HUES48 (cell line): ENCODE measurements at regions not wholly inside any gene's neighbourhood (a gene's known extent, or its start where the extent isn't known, plus 50 kb on each side); places are given as distances from the start of the nearest gene placed in this dataset.

ENCODE experiments used
- H3K27ac ChIP-seq: one replicate; pipeline ENCODE4 v1.7.0; 2013; ENCODE audit warnings: low read depth, low read length, inconsistent platforms
- H3K27me3 ChIP-seq: 2 replicates; pipeline ENCODE4 v1.6.1; 2013; ENCODE audit warnings: mild to moderate bottlenecking, low read length; ENCODE audit not compliant: control insufficient read depth, insufficient read depth
- H3K36me3 ChIP-seq: 2 replicates; pipeline ENCODE4 v1.6.1; 2013; ENCODE audit warnings: low read length; ENCODE audit not compliant: control insufficient read depth, insufficient read depth
- H3K4me1 ChIP-seq: 2 replicates; pipeline ENCODE4 v1.6.1; 2013; ENCODE audit warnings: mild to moderate bottlenecking, low read length; ENCODE audit not compliant: control insufficient read depth, insufficient read depth
- H3K4me3 ChIP-seq: 2 replicates; pipeline ENCODE4 v1.5.1; 2013; ENCODE audit warnings: mild to moderate bottlenecking, low read depth, low read length
- H3K9ac ChIP-seq: 2 replicates; pipeline ENCODE4 v1.6.1; 2013; ENCODE audit warnings: mild to moderate bottlenecking, low read depth, low read length, moderate library complexity
- H3K9me3 ChIP-seq: 2 replicates; pipeline ENCODE4 v1.6.1; 2013; ENCODE audit warnings: low read length; ENCODE audit not compliant: control insufficient read depth, insufficient read depth

DNA sequence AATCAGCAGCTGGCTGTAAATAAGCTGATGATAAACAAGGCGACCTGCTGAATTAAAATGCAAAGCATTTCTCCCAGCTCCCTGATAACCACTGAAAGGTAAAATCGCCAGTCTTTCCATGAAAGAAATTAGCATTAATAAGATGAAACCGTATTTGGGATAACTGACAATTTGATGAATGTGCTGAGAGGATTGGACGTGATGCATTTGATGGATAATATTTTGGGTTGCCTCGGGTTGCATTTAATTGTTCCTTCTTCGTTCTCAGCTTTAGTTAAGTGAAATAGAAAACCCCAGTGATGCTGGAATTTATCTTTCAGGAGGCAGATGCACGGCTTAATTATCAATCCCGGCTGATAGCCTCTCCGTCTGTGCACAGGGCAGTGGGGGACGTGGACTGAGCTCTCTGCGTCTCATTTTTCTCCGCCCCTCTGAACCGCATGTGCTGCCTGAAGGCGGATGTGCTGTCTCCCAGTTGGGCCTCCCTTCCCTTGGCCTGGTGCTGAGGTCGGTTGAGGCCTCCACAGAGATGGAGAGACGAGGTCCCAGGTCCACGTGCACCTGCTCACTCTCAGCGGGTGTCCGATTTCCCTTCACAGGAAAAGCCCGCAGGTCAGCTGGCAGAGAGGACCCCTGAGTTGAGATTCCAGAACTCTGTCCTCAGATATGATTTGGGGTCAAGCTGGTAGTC, 846.2 kb downstream of the BRD1 start:
- Histone ChIP-seq H3K4me3 (no peak overlapping the region), H3K9ac (no peak overlapping the region), H3K9me3 (0 out of 2 replicates have a peak, but pooled peaks cover 3% of the 10 kb centered on the region), H3K27me3 (no peaks in the 10 kb centered on the region), H3K4me1 (no peaks in the 10 kb centered on the region), H3K36me3 (no peaks in the 10 kb centered on the region), H3K27ac (no peak overlapping the region)

DNA sequence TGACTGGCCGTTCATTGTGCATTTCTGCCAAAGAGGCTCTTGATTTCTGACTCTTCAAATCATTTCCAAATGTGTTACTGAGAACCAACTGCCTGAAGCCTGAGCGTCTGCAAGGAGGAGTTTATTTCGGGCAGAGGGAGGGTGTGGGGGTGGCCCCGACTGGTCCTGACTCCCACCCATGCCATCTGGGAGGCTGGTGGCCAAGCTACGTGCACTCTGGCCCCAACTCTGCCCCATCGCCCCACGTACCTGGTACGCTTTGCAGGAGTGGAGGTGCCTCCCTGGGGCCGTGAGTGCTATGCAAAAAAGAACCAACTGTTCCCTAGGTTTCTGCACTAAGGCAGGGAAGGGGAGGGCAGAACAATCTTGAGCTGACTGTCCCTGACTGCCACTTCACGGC, 846.8 kb downstream of the BRD1 start:
- Histone ChIP-seq H3K36me3 (no peaks in the 10 kb centered on the region), H3K4me1 (no peaks in the 10 kb centered on the region), H3K27ac (no peak overlapping the region), H3K27me3 (no peaks in the 10 kb centered on the region), H3K9me3 (0 out of 2 replicates have a peak, but pooled peaks cover 3% of the 10 kb centered on the region), H3K9ac (no peak overlapping the region), H3K4me3 (no peak overlapping the region)

GRCh38 chr22:48980409-48980808, 847.3 kb downstream of the BRD1 start:
- H3K27me3 ChIP-seq, result no peaks in the 10 kb centered on the region
- H3K4me1 ChIP-seq, result no peaks in the 10 kb centered on the region
- 0 out of 2 replicates have a peak, but pooled peaks cover 3% of the 10 kb centered on the region for H3K9me3 ChIP-seq
- H3K4me3 ChIP-seq, result no peak overlapping the region
- no peaks in the 10 kb centered on the region for H3K36me3 ChIP-seq
- H3K27ac ChIP-seq, result no peak overlapping the region
- H3K9ac ChIP-seq, result no peak overlapping the region

GRCh38 chr22:48979482-48979881, 848.2 kb downstream of the BRD1 start:
- Histone ChIP-seq H3K27ac (no peak overlapping the region), H3K27me3 (no peaks in the 10 kb centered on the region), H3K9me3 (0 out of 2 replicates have a peak, but pooled peaks cover 3% of the 10 kb centered on the region)

DNA sequence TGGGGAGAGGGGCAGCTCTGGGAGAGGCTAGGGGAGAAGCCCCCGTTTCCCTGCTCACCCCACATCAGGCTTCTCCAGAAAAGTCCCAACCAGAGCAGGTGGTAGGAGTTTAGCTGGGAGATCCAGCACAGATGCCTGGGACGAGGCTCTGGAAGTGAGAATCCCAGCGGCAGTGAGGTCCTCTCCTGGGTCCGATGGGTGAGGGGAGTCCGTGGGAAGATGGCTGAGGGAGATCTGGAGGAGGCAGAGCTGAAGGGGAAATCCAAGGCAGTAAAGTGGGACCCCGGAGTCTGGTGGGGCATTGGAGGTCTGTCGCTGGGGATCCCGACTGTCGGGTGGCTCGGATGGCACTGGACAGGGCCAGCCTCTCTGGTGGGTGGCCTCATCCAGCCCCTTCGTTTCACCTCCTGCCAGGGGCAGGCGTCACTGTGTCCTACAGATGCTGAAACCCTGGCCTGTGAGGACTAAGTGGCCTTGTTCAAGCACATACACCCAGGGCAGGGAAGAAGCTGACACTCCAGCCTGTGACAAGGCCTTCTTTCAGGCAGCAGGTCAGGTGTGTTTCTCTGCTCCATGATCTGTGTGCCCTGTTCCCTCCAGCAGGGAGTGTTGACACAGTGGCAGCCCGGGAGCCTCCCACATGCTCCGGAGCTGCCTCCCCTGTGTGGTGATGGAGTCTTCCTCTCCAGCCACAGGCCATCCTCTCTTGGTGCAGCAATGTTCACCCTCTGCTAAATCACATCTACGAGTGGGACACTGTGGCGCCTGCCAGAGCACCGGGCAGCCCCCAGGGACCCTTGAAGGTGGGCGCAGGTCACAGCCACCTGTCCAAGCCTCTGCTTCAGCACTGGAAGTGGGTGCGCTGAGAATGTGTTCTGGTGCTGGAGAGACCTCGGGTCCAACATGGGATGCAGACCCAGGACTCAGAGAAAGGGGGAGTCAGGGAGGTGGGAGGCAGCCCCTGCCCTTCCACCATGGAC, 850.8 kb downstream of the BRD1 start:
- H3K36me3 ChIP-seq, result no peaks in the 10 kb centered on the region
- no peak overlapping the region for H3K9ac ChIP-seq
- H3K9me3 ChIP-seq, result 0 out of 2 replicates have a peak, but pooled peaks cover 3% of the 10 kb centered on the region
- H3K4me3 ChIP-seq, result no peak overlapping the region
- no peak overlapping the region for H3K27ac ChIP-seq
- H3K4me1 ChIP-seq, result no peaks in the 10 kb centered on the region
- H3K27me3 ChIP-seq, result no peaks in the 10 kb centered on the region

More at GRCh38 chr22:48979482-48979881, 848.2 kb downstream of the BRD1 start:
- Histone ChIP-seq H3K9ac (no peak overlapping the region), H3K4me3 (no peak overlapping the region), H3K36me3 (no peaks in the 10 kb centered on the region), H3K4me1 (no peaks in the 10 kb centered on the region)

GRCh38 chr22:48975886-48976285, 851.8 kb downstream of the BRD1 start:
- no peaks in the 10 kb centered on the region for H3K27me3 ChIP-seq
- H3K4me3 ChIP-seq, result no peak overlapping the region
- no peak overlapping the region for H3K27ac ChIP-seq
- no peaks in the 10 kb centered on the region for H3K4me1 ChIP-seq
- H3K9me3 ChIP-seq, result 0 out of 2 replicates have a peak, but pooled peaks cover 3% of the 10 kb centered on the region
- no peak overlapping the region for H3K9ac ChIP-seq
- H3K36me3 ChIP-seq, result no peaks in the 10 kb centered on the region

DNA sequence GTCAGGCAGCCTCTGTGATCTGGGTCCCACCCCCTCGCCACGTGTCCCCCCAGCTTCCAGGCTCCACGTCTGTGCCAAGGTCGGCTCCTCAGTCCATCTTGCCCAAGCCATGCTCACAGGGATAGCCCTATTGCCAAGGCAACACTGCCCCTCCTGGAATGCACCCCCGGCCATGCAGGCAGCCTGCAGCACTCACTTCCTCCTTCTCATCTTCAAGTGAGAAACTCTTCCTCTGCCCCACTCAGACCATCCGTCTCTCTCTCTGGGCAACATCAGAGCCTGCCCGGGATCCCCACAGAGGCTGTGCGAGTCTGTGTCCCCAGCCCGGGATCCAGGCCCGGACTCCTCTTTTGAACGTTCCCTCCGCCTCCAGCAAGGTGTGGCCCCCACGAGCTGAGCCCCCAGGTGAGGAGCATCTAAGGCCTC, 852.3 kb downstream of the BRD1 start:
- no peaks in the 10 kb centered on the region for H3K4me1 ChIP-seq
- no peak overlapping the region for H3K9ac ChIP-seq
- no peaks in the 10 kb centered on the region for H3K36me3 ChIP-seq
- H3K4me3 ChIP-seq, result no peak overlapping the region
- H3K27me3 ChIP-seq, result no peaks in the 10 kb centered on the region
- no peak overlapping the region for H3K27ac ChIP-seq
- H3K9me3 ChIP-seq, result 0 out of 2 replicates have a peak, but pooled peaks cover 3% of the 10 kb centered on the region

DNA sequence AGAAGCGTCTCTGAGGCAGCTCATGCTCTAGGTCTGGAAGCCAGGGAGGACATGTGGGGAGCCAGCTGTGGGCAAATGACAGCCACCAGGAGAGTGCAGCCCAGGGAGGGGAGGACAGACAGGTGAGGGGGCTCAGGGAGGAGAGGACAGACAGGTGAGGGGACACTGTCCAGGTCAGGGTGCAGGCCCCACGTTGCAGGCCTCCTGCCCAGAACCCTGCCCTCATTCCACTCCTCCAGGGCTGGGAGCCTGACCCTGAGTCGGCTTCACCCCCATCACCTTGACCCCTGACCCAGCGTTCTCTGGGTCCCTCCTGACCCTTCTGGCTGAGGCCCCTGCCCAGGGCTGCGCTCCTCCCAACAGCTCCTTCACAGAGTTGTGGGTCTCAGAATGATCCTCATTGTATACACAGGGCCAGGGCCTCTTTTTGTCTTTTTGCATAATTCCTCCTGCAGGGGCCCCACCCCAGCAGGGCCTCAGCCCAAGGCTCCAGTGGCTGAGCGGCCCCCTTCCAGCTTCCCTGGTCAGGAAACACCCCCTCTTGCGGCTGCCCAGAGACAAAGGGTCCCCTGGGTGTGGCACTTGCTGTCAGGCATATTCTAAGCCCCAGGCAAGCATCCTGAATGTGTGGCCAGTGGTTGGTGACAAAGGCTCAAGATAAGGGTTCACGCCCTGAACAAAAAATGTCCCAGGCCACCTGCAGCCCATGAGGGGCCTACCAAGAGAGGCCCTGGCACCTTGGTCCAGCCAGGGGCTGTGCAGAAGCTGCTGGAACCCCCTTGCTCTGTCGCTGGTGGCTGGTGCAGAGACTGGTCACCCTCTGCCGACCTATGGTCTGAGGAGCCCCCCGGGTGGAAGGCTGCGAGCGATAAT, 853.0 kb downstream of the BRD1 start:
- H3K27ac ChIP-seq, result no peak overlapping the region

DNA sequence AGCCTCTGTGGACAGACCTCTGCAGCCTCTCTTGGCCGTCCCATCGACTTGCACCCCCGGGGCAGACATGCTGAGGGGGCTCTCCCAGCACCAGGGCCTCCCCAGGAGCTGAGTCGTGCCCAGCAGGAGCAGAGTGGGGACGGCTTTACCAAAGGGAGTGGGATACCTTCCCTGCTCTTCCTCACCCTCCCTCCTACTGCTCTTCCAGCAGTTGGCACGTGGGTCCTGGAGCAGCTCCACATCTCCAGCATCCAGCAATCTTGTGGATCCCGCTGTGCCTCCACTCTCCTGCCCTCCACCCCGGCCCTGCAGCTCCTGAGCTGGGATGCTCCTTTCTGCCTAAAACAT, 854.0 kb downstream of the BRD1 start:
- Histone ChIP-seq H3K36me3 (no peaks in the 10 kb centered on the region), H3K9ac (no peak overlapping the region), H3K27me3 (no peaks in the 10 kb centered on the region), H3K27ac (no peak overlapping the region), H3K4me3 (no peak overlapping the region), H3K9me3 (no peaks in the 10 kb centered on the region), H3K4me1 (no peaks in the 10 kb centered on the region)

More for the DNA sequence above, 853.0 kb downstream of the BRD1 start:
- Histone ChIP-seq H3K4me1 (no peaks in the 10 kb centered on the region), H3K9ac (no peak overlapping the region), H3K27me3 (no peaks in the 10 kb centered on the region), H3K4me3 (no peak overlapping the region), H3K36me3 (no peaks in the 10 kb centered on the region), H3K9me3 (0 out of 2 replicates have a peak, but pooled peaks cover 3% of the 10 kb centered on the region)

- no peak overlapping the region for H3K9ac ChIP-seq
- H3K4me1 ChIP-seq, result no peaks in the 10 kb centered on the region
- no peak overlapping the region for H3K4me3 ChIP-seq
- H3K9me3 ChIP-seq, result no peaks in the 10 kb centered on the region
- H3K27me3 ChIP-seq, result no peaks in the 10 kb centered on the region
- no peak overlapping the region for H3K27ac ChIP-seq
- no peaks in the 10 kb centered on the region for H3K36me3 ChIP-seq
Observed at GRCh38 chr22:48972979-48973693, 854.5 kb downstream of the BRD1 start.
